Prostate gland (tissue), 2 donors: ENCODE measurements at regions not wholly inside any gene's neighbourhood (a gene's known extent, or its start where the extent isn't known, plus 50 kb on each side); places are given as distances from the start of the nearest gene placed in this dataset.

ENCODE experiments used
- CTCF ChIP-seq, 4 experiments: fragments of 200-600 bp in 2 of 4; fragments of 450-650 bp in 2 of 4; sonication (generic) in 2 of 4; IDR thresholded peaks; 1 replicate in 3 of 4; 2 replicates in 1 of 4; pipeline ENCODE4 v1.5.1; 2016 to 2019; ENCODE audit warnings: antibody characterized with exemption in 4 of 4, mild to moderate bottlenecking in 2 of 4, moderate library complexity in 2 of 4
- POLR2A ChIP-seq: fragments of 450-650 bp; IDR thresholded peaks from one replicate; pipeline ENCODE4 v1.6.1; 2016; ENCODE audit warnings: antibody characterized with exemption, mild to moderate bottlenecking
- POLR2AphosphoS5 ChIP-seq: sonication (generic); formaldehyde crosslinking; IDR thresholded peaks from one replicate; pipeline ENCODE4 v1.6.1; 2017; ENCODE audit warnings: antibody characterized with exemption

- TF ChIP-seq CTCF (IDR thresholded peaks at IDR 0.05) (no peak), POLR2A (no peak), POLR2AphosphoS5 (no peak)
Observed at GRCh38 chr11:114925591-114925990, 247.3 kb downstream of the NXPE2 start.
